IPS-11a (cell line): ENCODE measurements at regions not wholly inside any gene's neighbourhood (a gene's known extent, or its start where the extent isn't known, plus 50 kb on each side); places are given as distances from the start of the nearest gene placed in this dataset.

Experiments
- H3K4me3 ChIP-seq: one replicate; pipeline ENCODE4 v1.5.1; 2013; ENCODE audit warnings: low read depth, low read length, control low read depth

GRCh38 chr3:40978442-40978841 is 220.9 kb upstream of the CTNNB1 start:
- no peak overlapping the region for H3K4me3 ChIP-seq

DNA sequence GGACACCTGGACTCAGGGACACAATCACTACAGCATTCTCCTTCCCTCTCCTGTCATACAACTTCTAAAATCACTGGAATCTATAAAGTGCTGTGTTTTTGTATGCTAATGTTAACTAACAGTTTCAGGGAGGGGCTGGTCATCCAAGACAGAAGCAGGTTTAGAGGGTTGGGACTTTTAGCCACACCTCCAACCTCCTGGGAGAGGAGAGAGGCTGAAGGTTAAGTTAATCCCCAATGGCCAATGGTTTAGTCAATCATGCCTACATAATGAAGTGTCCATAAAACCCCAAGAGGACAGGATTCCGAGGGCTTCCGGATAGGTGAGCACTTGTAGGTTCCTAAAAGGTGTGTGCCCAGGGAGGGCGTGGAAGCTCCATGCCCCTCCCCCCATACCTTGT is 219.3 kb upstream of the CTNNB1 start:
- H3K4me3 ChIP-seq, result no peak overlapping the region

DNA sequence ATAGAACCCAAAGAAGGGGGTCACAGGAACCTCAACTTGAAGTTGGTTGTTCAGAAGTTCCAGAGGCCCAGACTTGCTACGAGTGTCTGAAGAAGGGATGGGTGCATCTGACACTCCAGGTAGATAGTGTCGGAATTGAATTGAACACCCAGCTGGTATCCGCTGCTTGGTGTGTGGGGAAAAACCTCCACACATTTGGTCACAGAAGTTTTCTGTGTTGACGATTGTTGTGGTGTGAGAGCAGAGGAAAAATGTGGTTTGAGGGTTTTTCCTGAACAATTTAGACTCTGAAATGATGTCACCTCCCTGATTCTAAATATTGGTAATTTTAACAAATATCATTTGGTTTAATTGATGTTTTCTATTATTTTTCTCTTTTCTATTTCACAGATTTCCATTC is 218.8 kb upstream of the CTNNB1 start:
- H3K4me3 ChIP-seq, result no peak overlapping the region

DNA sequence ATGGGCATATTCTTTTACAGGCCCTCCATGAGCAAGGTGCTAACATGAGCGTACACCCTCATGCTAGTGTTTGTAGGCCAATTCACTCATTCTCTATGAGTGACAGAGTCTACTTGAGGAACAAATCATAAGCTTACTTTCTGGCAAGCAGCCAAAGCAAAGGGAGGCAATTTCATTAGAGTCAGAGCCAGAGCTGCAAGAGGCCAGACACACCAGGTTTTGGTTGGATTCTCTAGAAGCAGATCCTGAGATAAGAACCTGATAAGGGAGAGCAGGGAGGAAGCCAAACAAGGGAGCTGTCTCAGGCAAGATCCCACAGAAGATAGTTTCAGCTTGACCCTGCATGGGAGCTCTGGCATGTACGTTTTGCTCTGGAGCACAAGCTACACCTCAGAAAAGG is 214.1 kb upstream of the CTNNB1 start:
- no peak overlapping the region for H3K4me3 ChIP-seq

GRCh38 chr3:40988468-40988867 is 210.8 kb upstream of the CTNNB1 start:
- H3K4me3 ChIP-seq, result no peak overlapping the region

GRCh38 chr3:40989141-40990061 is 209.9 kb upstream of the CTNNB1 start:
- no peak overlapping the region for H3K4me3 ChIP-seq

DNA sequence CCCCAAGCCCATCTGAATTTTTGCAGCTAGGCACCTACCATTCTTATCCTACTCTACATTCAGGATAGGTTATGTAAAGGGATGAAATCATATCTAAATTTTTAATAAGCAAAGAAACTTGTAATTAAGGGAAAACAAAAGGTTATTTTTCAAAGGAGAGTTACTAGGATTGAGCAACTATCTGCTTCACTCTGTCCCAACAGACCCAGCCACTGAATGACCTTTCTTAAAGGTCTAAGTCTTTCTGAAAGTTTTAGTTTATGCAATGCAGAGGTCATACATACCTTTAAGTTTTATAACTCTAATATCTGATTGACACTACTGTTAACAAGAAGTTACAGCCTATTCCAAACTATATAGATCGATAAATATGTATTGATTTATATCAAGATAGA is 209.2 kb upstream of the CTNNB1 start:
- H3K4me3 ChIP-seq, result no peak overlapping the region

DNA sequence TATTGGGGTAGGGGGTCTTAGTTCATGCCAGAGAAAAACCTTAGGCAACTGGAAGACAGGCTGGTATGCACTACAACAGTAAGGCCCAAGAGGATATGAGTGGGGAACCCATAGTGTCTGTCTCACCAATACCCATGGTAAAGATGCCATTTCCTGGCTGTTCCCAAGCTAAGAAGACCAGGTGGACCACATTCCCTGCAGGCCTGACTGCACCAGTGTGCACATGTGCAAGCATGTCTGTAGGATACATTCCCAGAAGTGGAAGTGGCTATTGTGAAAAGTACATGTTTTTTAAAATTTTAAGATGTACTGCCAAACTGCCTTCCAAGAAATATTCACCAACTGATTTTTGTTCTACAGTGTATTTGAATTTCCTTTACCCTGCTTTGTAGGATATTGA is 207.3 kb upstream of the CTNNB1 start:
- H3K4me3 ChIP-seq, result no peak overlapping the region

DNA sequence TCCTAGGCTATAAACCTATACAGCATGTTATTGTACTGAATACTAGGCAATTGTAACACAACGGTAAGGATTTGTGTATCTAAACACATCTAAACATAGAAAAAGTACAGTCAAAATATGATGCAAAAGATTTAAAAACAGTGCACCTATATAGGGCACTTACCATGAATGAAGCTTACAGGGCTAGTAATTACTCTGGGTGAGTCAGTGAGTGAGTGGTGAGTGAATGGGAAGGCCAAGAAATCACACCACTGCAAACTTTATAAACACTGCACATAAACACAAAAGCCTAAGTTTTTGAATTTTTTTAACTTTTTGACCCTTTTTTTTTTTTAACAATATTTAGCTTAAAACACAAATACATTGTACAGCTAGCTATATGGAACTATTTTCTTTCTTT is 204.7 kb upstream of the CTNNB1 start:
- no peak overlapping the region for H3K4me3 ChIP-seq

DNA sequence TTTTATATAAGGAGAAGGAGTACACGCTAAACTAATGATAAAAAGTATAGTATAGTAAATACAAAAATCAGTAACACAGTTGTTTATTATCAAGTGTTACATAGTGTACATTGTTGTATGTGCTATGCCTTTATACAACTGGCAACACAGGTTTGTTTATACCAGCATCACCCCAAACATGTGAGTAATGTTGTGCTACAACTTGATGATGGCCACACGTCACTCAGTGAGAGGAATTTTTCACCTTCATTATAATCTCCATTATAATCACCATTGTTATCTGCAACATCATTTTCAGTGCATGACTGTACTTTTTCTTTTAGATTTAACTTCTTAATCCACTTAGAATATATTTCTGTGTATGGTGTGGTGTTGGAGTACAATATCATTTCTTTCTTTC is 204.0 kb upstream of the CTNNB1 start:
- H3K4me3 ChIP-seq, result no peak overlapping the region

- H3K4me3 ChIP-seq, result no peak overlapping the region
Measured at GRCh38 chr3:40996382-40996781, 202.9 kb upstream of the CTNNB1 start.

- no peak overlapping the region for H3K4me3 ChIP-seq
Measured at GRCh38 chr3:40996827-40997710, 202.2 kb upstream of the CTNNB1 start.

GRCh38 chr3:40997711-40998519 is 201.4 kb upstream of the CTNNB1 start:
- no peak overlapping the region for H3K4me3 ChIP-seq

GRCh38 chr3:40999682-41000081 is 199.6 kb upstream of the CTNNB1 start:
- H3K4me3 ChIP-seq, result no peak overlapping the region

DNA sequence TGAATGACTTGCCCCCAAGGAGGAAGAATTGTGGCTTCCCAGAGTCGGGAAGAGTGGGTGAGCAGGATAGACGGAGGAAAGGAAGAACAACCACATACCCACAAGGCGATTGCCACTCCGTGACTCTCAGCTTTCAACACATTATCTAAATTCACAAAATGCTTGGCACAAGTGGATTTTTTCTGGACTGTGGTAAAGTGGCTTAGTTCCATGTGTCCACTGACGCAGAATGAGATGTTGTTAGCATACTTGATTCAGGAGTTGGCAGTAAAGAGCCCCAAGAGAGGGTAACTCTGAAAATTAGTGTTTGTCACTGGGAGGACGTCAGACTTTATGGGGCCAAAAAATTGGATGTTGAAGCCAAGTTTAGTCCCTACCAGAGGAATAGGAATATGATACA is 198.8 kb upstream of the CTNNB1 start:
- no peak overlapping the region for H3K4me3 ChIP-seq

DNA sequence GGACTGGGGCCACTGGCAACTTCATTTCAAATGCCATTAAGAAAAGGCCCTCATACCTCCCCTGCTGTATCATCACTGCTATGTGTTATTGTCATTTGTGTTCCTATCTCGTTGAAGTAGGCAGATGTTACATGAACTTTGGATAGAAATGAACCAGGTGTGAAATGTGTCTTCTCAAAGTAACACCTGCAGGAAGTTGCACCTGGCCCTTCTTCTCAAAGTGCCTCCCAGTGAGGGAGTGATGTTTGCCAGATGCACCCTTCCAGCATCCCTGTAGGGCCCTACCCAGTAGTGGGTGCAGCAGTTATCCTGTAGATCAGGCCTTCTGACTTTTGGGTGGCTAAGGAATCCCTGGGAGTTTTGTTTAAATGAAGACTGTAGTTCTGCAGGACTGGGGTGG is 197.7 kb upstream of the CTNNB1 start:
- H3K4me3 ChIP-seq, result no peak overlapping the region

- no peak overlapping the region for H3K4me3 ChIP-seq
Measured at GRCh38 chr3:41002104-41002503, 197.2 kb upstream of the CTNNB1 start.

DNA sequence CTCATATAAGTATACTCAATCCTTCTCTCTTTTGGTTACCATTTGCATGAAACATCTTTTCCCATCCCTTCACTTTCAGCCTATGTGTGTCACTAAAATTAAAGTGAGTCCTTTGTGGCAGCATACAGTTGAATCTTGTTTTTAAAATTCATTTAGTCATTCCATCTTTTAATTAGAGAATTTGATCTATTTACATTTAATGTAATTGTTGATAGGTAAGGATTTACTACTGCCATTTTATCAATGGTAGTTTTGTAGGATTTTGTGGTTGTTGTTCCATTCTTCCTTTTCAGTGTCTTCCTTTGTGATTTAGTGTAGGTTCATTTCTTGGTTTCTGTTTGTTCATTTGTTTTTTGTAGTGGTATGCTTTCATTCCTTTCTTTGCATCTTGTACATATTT is 191.9 kb upstream of the CTNNB1 start:
- H3K4me3 ChIP-seq, result no peak overlapping the region

DNA sequence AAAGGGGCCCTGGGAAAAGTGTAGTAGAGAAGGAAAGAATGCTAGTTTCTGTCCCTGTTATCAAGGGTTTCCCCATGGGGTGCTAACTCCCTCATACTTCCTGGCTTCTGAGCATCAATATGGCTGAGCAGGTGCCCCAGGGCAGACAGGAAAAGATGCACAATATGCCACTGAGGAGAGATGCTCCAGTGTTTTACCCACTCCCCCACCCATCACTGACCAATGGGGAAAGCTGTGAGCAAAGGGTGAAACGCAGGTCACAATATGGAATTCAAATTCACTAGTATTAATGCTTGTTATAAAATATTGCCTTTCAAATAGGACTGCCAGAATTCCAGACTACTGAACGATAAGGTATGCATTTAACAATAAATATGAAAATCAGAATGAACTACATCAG is 187.5 kb upstream of the CTNNB1 start:
- no peak overlapping the region for H3K4me3 ChIP-seq

- no peak overlapping the region for H3K4me3 ChIP-seq
Measured at GRCh38 chr3:41018855-41019254, 180.4 kb upstream of the CTNNB1 start.
